Epithelial cell of proximal tubule (primary cell): ENCODE measurements at regions not wholly inside any gene's neighbourhood (a gene's known extent, or its start where the extent isn't known, plus 50 kb on each side); places are given as distances from the start of the nearest gene placed in this dataset.

Experiments used
- DNase-seq: peaks from one replicate; pipeline ENCODE4 v3.0.0-alpha.2; 2011; ENCODE audit warnings: low read depth
- H3K4me3 ChIP-seq: 2 replicates; pipeline ENCODE4 v1.5.1; 2011; ENCODE audit warnings: low read depth, mild to moderate bottlenecking, low read length
- CTCF ChIP-seq: conservative IDR thresholded peaks from 2 replicates; pipeline ENCODE4 v1.5.1; 2012; ENCODE audit warnings: low read depth, mild to moderate bottlenecking, low read length

- no peak for TF ChIP-seq CTCF
- DNase-seq = no peak
- H3K4me3 ChIP-seq = no peak overlapping the region
Observed at GRCh38 chr3:23028294-23028693, 174.8 kb upstream of the UBE2E2 start.

GRCh38 chr3:23029001-23029400 is 174.1 kb upstream of the UBE2E2 start:
- no peak for DNase-seq
- H3K4me3 ChIP-seq = no peak overlapping the region
- no peak for TF ChIP-seq CTCF

GRCh38 chr3:23035927-23036640 is 167.0 kb upstream of the UBE2E2 start:
- peak overlapping the region; percentile 13 for H3K4me3 ChIP-seq
- no peak for TF ChIP-seq CTCF
- no peak for DNase-seq

GRCh38 chr3:23036728-23037127 is 166.4 kb upstream of the UBE2E2 start:
- TF ChIP-seq CTCF = no peak
- no peak for DNase-seq
- no peak overlapping the region for H3K4me3 ChIP-seq

- no peak for TF ChIP-seq CTCF
- no peak overlapping the region for H3K4me3 ChIP-seq
- no peak for DNase-seq
Observed at GRCh38 chr3:23038471-23038870, 164.7 kb upstream of the UBE2E2 start.

- no peak for TF ChIP-seq CTCF
- no peak overlapping the region for H3K4me3 ChIP-seq
- no peak for DNase-seq
Observed at GRCh38 chr3:23041918-23042696, 161.0 kb upstream of the UBE2E2 start.
